ENCODE measurements at regions not wholly inside any gene's neighbourhood (a gene's known extent, or its start where the extent isn't known, plus 50 kb on each side); places are given as distances from the start of the nearest gene placed in this dataset.
"Not testable (repeated sequence)": the region's sequence is repeated elsewhere in the genome, so short reads cannot be mapped to it uniquely, and the experiment has no call there.

DNA sequence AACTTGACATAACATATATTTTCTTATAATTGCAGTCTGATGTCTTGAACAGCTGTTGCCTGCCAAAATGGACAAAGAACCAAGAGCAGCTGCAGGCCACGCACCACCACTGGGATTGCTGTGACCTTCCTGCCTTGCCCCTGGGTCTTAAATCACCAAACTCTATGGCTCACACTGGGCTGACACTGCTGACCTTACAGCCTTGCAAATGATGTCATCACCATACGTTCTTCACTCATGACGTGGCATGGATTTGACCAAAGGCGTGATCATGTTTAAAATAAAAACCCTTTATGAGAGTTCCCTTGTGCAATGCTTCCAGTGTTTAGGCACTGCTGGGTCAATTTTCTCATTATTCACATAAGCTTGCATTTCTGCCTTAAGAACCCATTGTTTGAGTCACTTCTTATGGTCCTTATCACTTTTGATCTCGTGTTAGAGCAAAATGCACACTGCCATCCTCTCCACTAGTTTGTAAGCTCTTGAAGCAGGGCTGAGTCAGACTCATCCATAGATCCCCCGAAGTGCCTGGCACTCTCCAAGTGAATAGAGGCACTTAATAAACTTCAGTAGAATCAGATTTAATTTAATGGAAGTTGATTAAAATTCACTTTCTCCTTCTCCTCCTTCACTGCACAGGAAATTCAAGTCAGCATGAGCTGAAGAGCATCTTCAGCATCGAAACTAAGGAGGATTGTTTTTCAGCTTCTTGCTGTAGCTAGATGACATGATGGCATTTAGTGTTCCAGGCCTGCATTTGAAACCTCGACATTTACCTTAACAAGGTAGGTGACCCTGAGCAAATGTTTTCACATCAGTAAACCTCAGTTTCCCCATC is 132.4 kb upstream of the PZP start:
- FAIRE-seq (no peak), DNase-seq (no peak), ATAC-seq (no peak)
- Histone ChIP-seq H3K9me3 (no peaks in the 10 kb centered on the region), H3K27me3 (no peaks in the 10 kb centered on the region), H3K4me3 (no peak overlapping the region), H3K4me1 (no peaks in the 10 kb centered on the region), H3K36me3 (no peaks in the 10 kb centered on the region), H3K27ac (no peak overlapping the region)
- intact Hi-C loops (cut with DNase I), result no loop called here
- TF ChIP-seq, protein P1, sequence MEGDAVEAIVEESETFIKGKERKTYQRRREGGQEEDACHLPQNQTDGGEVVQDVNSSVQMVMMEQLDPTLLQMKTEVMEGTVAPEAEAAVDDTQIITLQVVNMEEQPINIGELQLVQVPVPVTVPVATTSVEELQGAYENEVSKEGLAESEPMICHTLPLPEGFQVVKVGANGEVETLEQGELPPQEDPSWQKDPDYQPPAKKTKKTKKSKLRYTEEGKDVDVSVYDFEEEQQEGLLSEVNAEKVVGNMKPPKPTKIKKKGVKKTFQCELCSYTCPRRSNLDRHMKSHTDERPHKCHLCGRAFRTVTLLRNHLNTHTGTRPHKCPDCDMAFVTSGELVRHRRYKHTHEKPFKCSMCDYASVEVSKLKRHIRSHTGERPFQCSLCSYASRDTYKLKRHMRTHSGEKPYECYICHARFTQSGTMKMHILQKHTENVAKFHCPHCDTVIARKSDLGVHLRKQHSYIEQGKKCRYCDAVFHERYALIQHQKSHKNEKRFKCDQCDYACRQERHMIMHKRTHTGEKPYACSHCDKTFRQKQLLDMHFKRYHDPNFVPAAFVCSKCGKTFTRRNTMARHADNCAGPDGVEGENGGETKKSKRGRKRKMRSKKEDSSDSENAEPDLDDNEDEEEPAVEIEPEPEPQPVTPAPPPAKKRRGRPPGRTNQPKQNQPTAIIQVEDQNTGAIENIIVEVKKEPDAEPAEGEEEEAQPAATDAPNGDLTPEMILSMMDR (IDR thresholded peaks at IDR 0.05), result no peak
- WGBS, 2 donors, result 72 to 81% methylated on average over 8 of the region's 8 CpGs

DNA sequence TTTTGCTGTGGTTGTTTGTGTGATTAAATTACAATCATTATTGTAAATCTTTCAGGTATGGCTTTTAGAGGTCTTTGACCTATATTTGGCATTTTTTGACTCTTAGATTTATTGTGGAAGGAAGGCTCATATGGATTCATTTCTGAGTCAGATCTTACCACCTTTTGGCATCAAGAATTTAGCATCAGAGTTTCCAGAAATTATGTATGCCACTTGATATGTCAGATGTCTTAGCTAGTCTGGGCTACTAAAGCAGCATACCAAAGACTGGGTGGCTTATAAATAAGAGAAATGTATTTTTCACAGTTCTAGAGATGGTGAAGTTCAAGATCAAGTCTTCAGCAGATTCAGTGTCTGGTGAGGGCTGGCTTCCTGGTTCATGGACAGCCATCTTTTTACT is 129.5 kb upstream of the PZP start:
- TF ChIP-seq, protein P1 (IDR thresholded peaks at IDR 0.05), result no peak
- Histone ChIP-seq H3K36me3 (no peaks in the 10 kb centered on the region), H3K27me3 (no peaks in the 10 kb centered on the region), H3K9me3 (no peaks in the 10 kb centered on the region), H3K27ac (no peak overlapping the region), H3K4me1 (no peaks in the 10 kb centered on the region), H3K4me3 (no peak overlapping the region)
- no peak for ATAC-seq
- FAIRE-seq, result no peak
- intact Hi-C loops (cut with DNase I), result loop anchor here in 1 of 3 donors (10.0 kb wide), 1 partner anchor 367 kb away; no protein-coding TSS in a partner anchor
- DNase-seq, result no peak

DNA sequence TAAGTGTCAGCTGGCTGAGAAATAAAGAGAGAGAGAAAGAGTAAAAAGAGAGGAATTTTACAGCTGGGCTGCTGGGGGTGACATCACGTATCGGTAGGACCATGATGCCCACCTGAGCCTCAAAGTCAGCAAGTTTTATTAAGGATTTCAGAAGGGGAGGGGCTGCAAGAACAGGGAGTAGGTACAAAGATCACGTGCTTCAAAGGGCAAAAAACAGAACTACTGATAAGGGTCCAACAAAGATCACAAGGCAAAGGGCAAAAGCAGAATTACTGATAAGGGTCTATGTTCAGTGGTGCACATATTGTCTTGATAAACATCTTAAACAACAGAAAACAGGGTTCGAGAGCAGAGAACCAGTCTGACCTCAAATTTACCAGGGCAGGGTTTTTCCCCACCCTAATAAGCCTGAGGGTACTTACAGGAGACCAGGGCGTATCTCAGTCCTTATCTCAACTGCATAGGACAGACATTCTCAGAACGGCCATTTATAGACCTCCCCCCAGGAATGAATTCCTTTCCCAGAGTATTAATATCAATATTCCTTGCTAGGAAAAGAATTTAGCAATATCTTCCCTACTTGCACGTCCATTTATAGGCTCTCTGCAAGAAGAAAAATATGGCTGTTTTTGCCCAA is 128.3 kb upstream of the PZP start:
- not testable (repeated sequence) for H3K9me3 ChIP-seq, FAIRE-seq, ATAC-seq, H3K4me1 ChIP-seq, H3K27ac ChIP-seq, DNase-seq, H3K36me3 ChIP-seq, H3K27me3 ChIP-seq, H3K4me3 ChIP-seq
- intact Hi-C loops (cut with DNase I), result loop anchor here in 1 of 3 donors (10.0 kb wide), 1 partner anchor 368 kb away; no protein-coding TSS in a partner anchor
- WGBS, 2 donors, result 70 to 77% methylated on average over 7 of the region's 7 CpGs

DNA sequence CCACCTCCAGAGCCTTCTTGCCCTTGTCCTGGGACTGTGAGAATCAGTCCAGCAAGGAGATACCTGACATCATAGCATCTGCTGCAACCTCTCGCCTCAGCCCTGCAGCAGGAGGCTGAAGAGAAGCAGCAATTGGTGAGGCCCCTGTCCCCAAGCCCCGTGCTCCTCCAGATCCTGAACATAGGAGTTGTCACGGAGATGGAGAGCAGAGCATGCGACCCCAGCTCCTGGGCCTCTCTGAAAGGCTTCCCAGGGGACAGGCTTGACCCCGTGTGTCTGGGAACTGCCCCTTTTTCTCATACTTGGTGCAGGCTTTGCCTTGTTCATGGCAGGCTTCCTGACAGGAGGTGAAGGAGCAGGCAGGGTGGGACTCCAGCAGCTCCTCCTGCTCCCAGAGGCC is 127.7 kb upstream of the PZP start:
- intact Hi-C loops (cut with DNase I), result loop anchor here in 1 of 3 donors (10.0 kb wide), 1 partner anchor 369 kb away; no protein-coding TSS in a partner anchor

DNA sequence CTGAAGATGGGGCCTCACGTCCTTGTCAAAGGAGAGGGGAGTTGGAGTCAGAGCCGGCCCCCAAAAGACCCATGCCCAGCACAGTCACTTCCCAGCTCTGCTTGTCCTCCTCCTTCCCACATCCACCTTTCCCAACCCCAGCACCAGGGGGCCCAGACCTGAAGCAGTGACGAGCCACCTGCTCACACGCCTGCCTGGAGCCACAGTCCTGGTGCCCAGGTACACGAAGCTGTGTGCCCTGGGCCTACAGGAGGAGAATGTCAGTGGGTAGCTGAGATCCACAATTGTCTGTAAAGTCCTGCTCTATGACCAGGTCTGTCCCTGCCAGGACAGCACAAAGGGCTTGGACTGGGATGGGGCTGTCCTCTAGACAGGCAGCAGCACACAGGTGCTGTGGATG is 126.8 kb upstream of the PZP start:
- 66 to 67% methylated on average over 5 of the region's 5 CpGs for WGBS, 2 donors
- intact Hi-C loops (cut with DNase I), result loop anchor here in 2 of 3 donors (5.0 to 10.0 kb wide), 2 partner anchors 370 to 372 kb away; no protein-coding TSS in a partner anchor
- H3K4me3 ChIP-seq, result no peak overlapping the region
- no peak for DNase-seq
- no peak for ATAC-seq
- TF ChIP-seq, protein P1 (IDR thresholded peaks at IDR 0.05), result no peak
- no peaks in the 10 kb centered on the region for H3K4me1 ChIP-seq
- FAIRE-seq, result no peak
- no peaks in the 10 kb centered on the region for H3K9me3 ChIP-seq
- no peak overlapping the region for H3K27ac ChIP-seq
- no peaks in the 10 kb centered on the region for H3K27me3 ChIP-seq
- no peaks in the 10 kb centered on the region for H3K36me3 ChIP-seq

More for the DNA sequence above, 127.7 kb upstream of the PZP start:
- DNase-seq (no peak), ATAC-seq (no peak), FAIRE-seq (no peak)
- H3K27me3 ChIP-seq, result no peaks in the 10 kb centered on the region
- no peak overlapping the region for H3K4me3 ChIP-seq
- no peaks in the 10 kb centered on the region for H3K4me1 ChIP-seq
- H3K36me3 ChIP-seq, result no peaks in the 10 kb centered on the region
- TF ChIP-seq, protein P1 (IDR thresholded peaks at IDR 0.05), result no peak
- H3K27ac ChIP-seq, result no peak overlapping the region
- WGBS, 2 donors, result 66 to 77% methylated on average over 5 of the region's 5 CpGs
- H3K9me3 ChIP-seq, result no peaks in the 10 kb centered on the region

Measured in pancreas (tissue), 10 donors.